ENCODE measurements at regions not wholly inside any gene's neighbourhood (a gene's known extent, or its start where the extent isn't known, plus 50 kb on each side); places are given as distances from the start of the nearest gene placed in this dataset.

GRCh38 chrX:12065251-12065650 lies 73.0 kb upstream of the FRMPD4 start:
- TF ChIP-seq CTCF (conservative IDR thresholded peaks at IDR 0.05 in 1 of 2, IDR thresholded peaks at IDR 0.05 in 1 of 2; ENCODE audit: low read depth in 1 of 2, low read length in 2 of 2): no peak
- TF ChIP-seq EZH2 (IDR thresholded peaks at IDR 0.05; ENCODE audit: low read length, missing control alignments): no peak

All from fibroblast of lung (primary cell).